Trophoblast cell (in vitro differentiated cells and primary cell): ENCODE measurements at regions not wholly inside any gene's neighbourhood (a gene's known extent, or its start where the extent isn't known, plus 50 kb on each side); places are given as distances from the start of the nearest gene placed in this dataset.

Experiments
- DNase-seq, 2 donors: peaks; one replicate each; pipeline ENCODE4 v3.0.0-alpha.2; 2016
- H2AFZ ChIP-seq: 2 replicates; pipeline ENCODE4 v1.6.1; 2013; ENCODE audit warnings: low read length, moderate library complexity, mild to moderate bottlenecking; ENCODE audit not compliant: insufficient read depth, poor library complexity
- H2AK5ac ChIP-seq: 2 replicates; pipeline ENCODE4 v1.6.1; 2013; ENCODE audit warnings: mild to moderate bottlenecking, low read length
- H2BK120ac ChIP-seq: 2 replicates; pipeline ENCODE4 v1.6.1; 2013; ENCODE audit warnings: low read length, mild to moderate bottlenecking, moderate library complexity; ENCODE audit not compliant: insufficient read depth, poor library complexity
- H2BK12ac ChIP-seq: 2 replicates; pipeline ENCODE4 v1.6.1; 2013; ENCODE audit warnings: mild to moderate bottlenecking, low read length, moderate library complexity
- H2BK5ac ChIP-seq: 2 replicates; pipeline ENCODE4 v1.6.1; 2013; ENCODE audit warnings: low read length, low read depth, moderate library complexity, mild to moderate bottlenecking; ENCODE audit not compliant: poor library complexity
- H3K14ac ChIP-seq: 2 replicates; pipeline ENCODE4 v1.6.1; 2013; ENCODE audit warnings: mild to moderate bottlenecking, low read length
- H3K18ac ChIP-seq: 2 replicates; pipeline ENCODE4 v1.6.1; 2013; ENCODE audit warnings: mild to moderate bottlenecking, low read length
- H3K23ac ChIP-seq: 2 replicates; pipeline ENCODE4 v1.6.1; 2013; ENCODE audit warnings: low read length
- H3K27ac ChIP-seq: 2 replicates; pipeline ENCODE4 v1.5.1; 2013; ENCODE audit warnings: low read depth, mild to moderate bottlenecking, inconsistent platforms, low read length, moderate library complexity
- H3K27me3 ChIP-seq: 2 replicates; pipeline ENCODE4 v1.6.1; 2013; ENCODE audit warnings: inconsistent platforms, mild to moderate bottlenecking, low read length, moderate library complexity; ENCODE audit not compliant: insufficient read depth
- H3K36me3 ChIP-seq, 2 experiments: 1 replicate in 1 of 2; 2 replicates in 1 of 2; pipeline ENCODE4 v1.6.1; 2013; ENCODE audit warnings: low read length in 2 of 2, mild to moderate bottlenecking in 2 of 2, moderate library complexity in 1 of 2; ENCODE audit not compliant: insufficient read depth in 2 of 2, control insufficient read depth in 1 of 2
- H3K4ac ChIP-seq: 2 replicates; pipeline ENCODE4 v1.6.1; 2013; ENCODE audit warnings: low read depth, mild to moderate bottlenecking, low read length, moderate library complexity
- H3K4me1 ChIP-seq, 2 experiments: 1 replicate in 1 of 2; 2 replicates in 1 of 2; pipeline ENCODE4 v1.6.1; 2013; ENCODE audit warnings: low read length in 2 of 2, mild to moderate bottlenecking in 2 of 2, moderate library complexity in 1 of 2; ENCODE audit not compliant: insufficient read depth in 2 of 2, control insufficient read depth in 1 of 2
- H3K4me2 ChIP-seq: 2 replicates; pipeline ENCODE4 v1.6.1; 2013; ENCODE audit warnings: inconsistent platforms, mild to moderate bottlenecking, low read length, moderate library complexity
- H3K4me3 ChIP-seq: 2 replicates; pipeline ENCODE4 v1.5.1; 2013; ENCODE audit warnings: mild to moderate bottlenecking, low read depth, low read length, inconsistent platforms
- H3K79me1 ChIP-seq: one replicate; pipeline ENCODE4 v1.6.1; 2013; ENCODE audit warnings: low read length
- H3K79me2 ChIP-seq: 2 replicates; pipeline ENCODE4 v1.6.1; 2013; ENCODE audit warnings: low read length, mild to moderate bottlenecking; ENCODE audit not compliant: control insufficient read depth, insufficient read depth, poor library complexity
- H3K9ac ChIP-seq: 2 replicates; pipeline ENCODE4 v1.6.1; 2013; ENCODE audit warnings: mild to moderate bottlenecking, low read length
- H3K9me3 ChIP-seq: 2 replicates; pipeline ENCODE4 v1.6.1; 2013; ENCODE audit warnings: low read depth, mild to moderate bottlenecking, control low read depth, inconsistent platforms, low read length; ENCODE audit not compliant: insufficient read depth
- H4K12ac ChIP-seq: 2 replicates; pipeline ENCODE4 v1.6.1; 2013; ENCODE audit warnings: low read depth, mild to moderate bottlenecking, low read length, moderate library complexity
- H4K8ac ChIP-seq: 2 replicates; pipeline ENCODE4 v1.6.1; 2013; ENCODE audit warnings: low read depth, mild to moderate bottlenecking, low read length, moderate library complexity
- H4K91ac ChIP-seq: one replicate; pipeline ENCODE4 v1.6.1; 2013; ENCODE audit warnings: low read depth, mild to moderate bottlenecking, low read length, moderate library complexity
- WGBS: extraction: QIAGEN DNeasy Blood & Tissue Kit; methylation state at CpG from one replicate; pipeline ENCODE4 v1.1.7; 2013; ENCODE audit warnings: missing lambda C conversion rate; ENCODE audit not compliant: insufficient read length, insufficient coverage; ENCODE audit errors: extremely low coverage; 5-methylcytosine and 5-hydroxymethylcytosine counted together

GRCh38 chr10:4194231-4194630, 409.2 kb upstream of the KLF6 start:
- H3K4me3 ChIP-seq = no peak overlapping the region
- peak overlapping the region; percentile 88 for H2AK5ac ChIP-seq
- peaks cover 16% of the 10 kb centered on the region for H3K79me1 ChIP-seq
- H3K14ac ChIP-seq = no peak overlapping the region
- peak overlapping the region; percentile 50 for H4K91ac ChIP-seq
- H3K18ac ChIP-seq = no peak overlapping the region
- H3K23ac ChIP-seq = no peak overlapping the region
- no peak overlapping the region for H3K9ac ChIP-seq
- no peak overlapping the region for H4K8ac ChIP-seq
- H2BK120ac ChIP-seq = no peak overlapping the region
- no peak for DNase-seq
- no peaks in the 10 kb centered on the region for H3K27me3 ChIP-seq
- H4K12ac ChIP-seq = no peak overlapping the region
- no peak overlapping the region for H3K4me2 ChIP-seq
- H3K9me3 ChIP-seq = no peaks in the 10 kb centered on the region
- H3K79me2 ChIP-seq = no peaks in the 10 kb centered on the region
- H2AFZ ChIP-seq = no peak overlapping the region
- no peak overlapping the region for H3K4ac ChIP-seq
- H3K4me1 ChIP-seq = peaks cover 6 to 11% of the 10 kb centered on the region in 2 experiments
- WGBS = no CpG with 5 or more reads among the region's 7 CpGs
- H3K36me3 ChIP-seq = no peaks in the 10 kb centered on the region
- no peak overlapping the region for H2BK5ac ChIP-seq
- no peak overlapping the region for H3K27ac ChIP-seq
- peak overlapping the region; percentile 99 for H2BK12ac ChIP-seq

GRCh38 chr10:4191894-4192293, 406.9 kb upstream of the KLF6 start:
- H2BK5ac ChIP-seq = no peak overlapping the region

GRCh38 chr10:4191354-4191753, 406.3 kb upstream of the KLF6 start:
- no peaks in the 10 kb centered on the region for H3K79me2 ChIP-seq
- no peak overlapping the region for H3K23ac ChIP-seq
- H4K8ac ChIP-seq = no peak overlapping the region
- H3K79me1 ChIP-seq = peaks cover 16% of the 10 kb centered on the region
- no peak overlapping the region for H2BK5ac ChIP-seq
- H2BK12ac ChIP-seq = no peak overlapping the region
- no peak overlapping the region for H3K18ac ChIP-seq
- no peak overlapping the region for H3K4me2 ChIP-seq
- no peak overlapping the region for H3K14ac ChIP-seq
- H3K4ac ChIP-seq = no peak overlapping the region
- H3K27me3 ChIP-seq = no peaks in the 10 kb centered on the region
- no peak overlapping the region for H3K27ac ChIP-seq
- H4K12ac ChIP-seq = no peak overlapping the region
- H2AFZ ChIP-seq = no peak overlapping the region
- no peaks in the 10 kb centered on the region for H3K9me3 ChIP-seq
- no peak for DNase-seq
- H2AK5ac ChIP-seq = no peak overlapping the region
- WGBS = no CpG with 5 or more reads among the region's 8 CpGs
- H3K4me1 ChIP-seq = peaks cover 3 to 8% of the 10 kb centered on the region in 2 experiments
- no peak overlapping the region for H2BK120ac ChIP-seq
- H3K4me3 ChIP-seq = no peak overlapping the region
- no peaks in the 10 kb centered on the region for H3K36me3 ChIP-seq
- no peak overlapping the region for H4K91ac ChIP-seq
- H3K9ac ChIP-seq = no peak overlapping the region

More at GRCh38 chr10:4191894-4192293, 406.9 kb upstream of the KLF6 start:
- Histone ChIP-seq H3K23ac (no peak overlapping the region), H3K36me3 (no peaks in the 10 kb centered on the region), H4K12ac (no peak overlapping the region), H3K4me2 (no peak overlapping the region), H3K4me3 (no peak overlapping the region), H3K27me3 (no peaks in the 10 kb centered on the region), H3K9me3 (no peaks in the 10 kb centered on the region), H3K79me2 (no peaks in the 10 kb centered on the region), H4K91ac (peak overlapping the region; percentile 32), H3K79me1 (peaks cover 16% of the 10 kb centered on the region), H2AK5ac (no peak overlapping the region), H3K14ac (no peak overlapping the region), H2BK120ac (no peak overlapping the region), H3K18ac (no peak overlapping the region), H3K27ac (no peak overlapping the region), H2AFZ (no peak overlapping the region), H3K4ac (no peak overlapping the region), H4K8ac (no peak overlapping the region), H3K9ac (no peak overlapping the region), H3K4me1 (peaks cover 3 to 8% of the 10 kb centered on the region in 2 experiments), H2BK12ac (peak overlapping the region; percentile 52)
- no peak for DNase-seq
- no CpG with 5 or more reads among the region's 4 CpGs for WGBS

GRCh38 chr10:4190876-4191275, 405.9 kb upstream of the KLF6 start:
- no peak for DNase-seq
- Histone ChIP-seq H3K4me3 (no peak overlapping the region), H3K79me2 (no peaks in the 10 kb centered on the region), H4K91ac (no peak overlapping the region), H4K8ac (no peak overlapping the region), H2AFZ (no peak overlapping the region), H3K4ac (no peak overlapping the region), H3K27me3 (no peaks in the 10 kb centered on the region), H3K4me2 (no peak overlapping the region), H3K4me1 (peaks cover 3 to 5% of the 10 kb centered on the region in 2 experiments), H3K23ac (no peak overlapping the region), H3K36me3 (no peaks in the 10 kb centered on the region), H3K27ac (no peak overlapping the region), H3K9ac (no peak overlapping the region), H2AK5ac (no peak overlapping the region), H2BK120ac (no peak overlapping the region), H3K18ac (no peak overlapping the region), H4K12ac (no peak overlapping the region), H3K79me1 (peaks cover 13% of the 10 kb centered on the region), H3K9me3 (no peaks in the 10 kb centered on the region), H2BK12ac (peak overlapping the region; percentile 61), H3K14ac (no peak overlapping the region), H2BK5ac (no peak overlapping the region)
- WGBS = no CpG with 5 or more reads among the region's 4 CpGs
